DOHH2 (cell line): ENCODE measurements at regions not wholly inside any gene's neighbourhood (a gene's known extent, or its start where the extent isn't known, plus 50 kb on each side); places are given as distances from the start of the nearest gene placed in this dataset.
"Not testable (repeated sequence)": the region's sequence is repeated elsewhere in the genome, so short reads cannot be mapped to it uniquely, and the experiment has no call there.

Experiments
- H3F3A ChIP-seq: fragments of 200-600 bp; sonication (generic), shearing (Covaris generic); 2 replicates; pipeline ENCODE4 v1.6.0; 2016; ENCODE audit warnings: antibody characterized with exemption, mild to moderate bottlenecking; ENCODE audit not compliant: control insufficient read depth, insufficient read depth
- H3K27ac ChIP-seq: fragments of 200-600 bp; sonication (generic); 2 replicates; pipeline ENCODE4 v1.5.1; 2014; ENCODE audit warnings: low read depth, mild to moderate bottlenecking, low read length, moderate library complexity
- H3K27me3 ChIP-seq: fragments of 200-600 bp; sonication (generic); 2 replicates; pipeline ENCODE4 v1.6.1; 2014; ENCODE audit warnings: mild to moderate bottlenecking, low read length, mixed read lengths; ENCODE audit not compliant: control insufficient read depth
- H3K36me3 ChIP-seq: fragments of 200-600 bp; sonication (generic); 2 replicates; pipeline ENCODE4 v1.6.1; 2014; ENCODE audit warnings: mild to moderate bottlenecking, low read length, moderate library complexity, mixed read lengths; ENCODE audit not compliant: control insufficient read depth
- H3K4me1 ChIP-seq: fragments of 200-600 bp; sonication (generic); 2 replicates; pipeline ENCODE4 v1.6.1; 2014; ENCODE audit warnings: mild to moderate bottlenecking, low read length, mixed read lengths; ENCODE audit not compliant: control insufficient read depth
- H3K4me2 ChIP-seq: fragments of 200-600 bp; sonication (generic); 2 replicates; pipeline ENCODE4 v1.6.0; 2014; ENCODE audit warnings: mild to moderate bottlenecking, low read length, moderate library complexity
- H3K4me3 ChIP-seq: fragments of 200-600 bp; sonication (generic); 2 replicates; pipeline ENCODE4 v1.5.1; 2014; ENCODE audit warnings: mild to moderate bottlenecking, low read length, mixed read lengths
- H3K79me2 ChIP-seq: fragments of 200-600 bp; sonication (generic); 2 replicates; pipeline ENCODE4 v1.6.1; 2014; ENCODE audit warnings: mild to moderate bottlenecking, low read length, mixed read lengths; ENCODE audit not compliant: control insufficient read depth
- H3K9me2 ChIP-seq: fragments of 200-600 bp; sonication (generic); replicated peaks from 2 replicates; pipeline ENCODE4 v1.6.1; 2014; ENCODE audit warnings: mild to moderate bottlenecking, low read length, mixed read lengths; ENCODE audit not compliant: control insufficient read depth
- H3K9me3 ChIP-seq: fragments of 200-600 bp; sonication (generic); 2 replicates; pipeline ENCODE4 v1.6.1; 2014; ENCODE audit warnings: antibody characterized with exemption, low read length, mixed read lengths; ENCODE audit not compliant: control insufficient read depth, insufficient read depth
- H4K20me1 ChIP-seq: fragments of 200-600 bp; sonication (generic); 2 replicates; pipeline ENCODE4 v1.6.0; 2014; ENCODE audit warnings: low read depth, mild to moderate bottlenecking, antibody characterized with exemption, low read length, moderate library complexity; ENCODE audit not compliant: control insufficient read depth, insufficient read depth
- EZH2phosphoT487 ChIP-seq: fragments of 200-600 bp; sonication (generic); IDR thresholded peaks from 2 replicates; pipeline ENCODE4 v1.6.1; 2017; ENCODE audit warnings: borderline replicate concordance, mild to moderate bottlenecking, antibody characterized with exemption, low read length, moderate library complexity, mixed read lengths
- TF ChIP-seq, protein P1 (sequence below): fragments of 200-600 bp; sonication (generic); IDR thresholded peaks from one replicate; pipeline ENCODE4 v1.5.1; 2014; ENCODE audit warnings: antibody characterized with exemption, mild to moderate bottlenecking, low read depth, low read length; ENCODE audit not compliant: poor library complexity, severe bottlenecking

DNA sequence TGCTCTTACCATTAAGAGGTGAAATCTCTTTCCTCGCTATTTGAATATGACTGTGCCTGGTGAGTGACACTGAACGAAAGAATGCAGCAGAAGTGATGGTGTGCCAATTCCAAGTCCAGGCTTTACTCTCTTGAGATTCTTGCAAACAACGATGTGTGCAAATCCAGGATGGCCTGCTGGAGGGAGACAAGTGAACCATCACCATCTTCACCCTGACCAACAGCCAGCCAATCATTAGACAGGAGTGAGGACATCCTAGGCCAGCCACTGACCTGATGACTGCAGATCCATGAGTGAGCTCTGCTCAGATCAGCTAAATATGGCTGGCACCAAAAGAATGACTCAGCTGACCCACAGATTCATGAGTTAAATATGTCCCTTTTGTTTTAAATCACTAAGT lies 878.0 kb downstream of the PDCD6IP start:
- Histone ChIP-seq H3K9me2 (no peaks in the 10 kb centered on the region), H3K4me1 (no peaks in the 10 kb centered on the region), H3K4me2 (no peak overlapping the region), H3K9me3 (peaks cover 4% of the 10 kb centered on the region; the same call in 1 of the 2 replicates), H3K4me3 (no peak overlapping the region), H3K27ac (no peak overlapping the region), H3K36me3 (no peaks in the 10 kb centered on the region), H3K79me2 (no peaks in the 10 kb centered on the region), H3K27me3 (no peaks in the 10 kb centered on the region), H4K20me1 (no peaks in the 10 kb centered on the region), H3F3A (no peaks in the 10 kb centered on the region)
- TF ChIP-seq, protein P1, sequence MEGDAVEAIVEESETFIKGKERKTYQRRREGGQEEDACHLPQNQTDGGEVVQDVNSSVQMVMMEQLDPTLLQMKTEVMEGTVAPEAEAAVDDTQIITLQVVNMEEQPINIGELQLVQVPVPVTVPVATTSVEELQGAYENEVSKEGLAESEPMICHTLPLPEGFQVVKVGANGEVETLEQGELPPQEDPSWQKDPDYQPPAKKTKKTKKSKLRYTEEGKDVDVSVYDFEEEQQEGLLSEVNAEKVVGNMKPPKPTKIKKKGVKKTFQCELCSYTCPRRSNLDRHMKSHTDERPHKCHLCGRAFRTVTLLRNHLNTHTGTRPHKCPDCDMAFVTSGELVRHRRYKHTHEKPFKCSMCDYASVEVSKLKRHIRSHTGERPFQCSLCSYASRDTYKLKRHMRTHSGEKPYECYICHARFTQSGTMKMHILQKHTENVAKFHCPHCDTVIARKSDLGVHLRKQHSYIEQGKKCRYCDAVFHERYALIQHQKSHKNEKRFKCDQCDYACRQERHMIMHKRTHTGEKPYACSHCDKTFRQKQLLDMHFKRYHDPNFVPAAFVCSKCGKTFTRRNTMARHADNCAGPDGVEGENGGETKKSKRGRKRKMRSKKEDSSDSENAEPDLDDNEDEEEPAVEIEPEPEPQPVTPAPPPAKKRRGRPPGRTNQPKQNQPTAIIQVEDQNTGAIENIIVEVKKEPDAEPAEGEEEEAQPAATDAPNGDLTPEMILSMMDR, result no peak
- no peak for TF ChIP-seq EZH2phosphoT487

DNA sequence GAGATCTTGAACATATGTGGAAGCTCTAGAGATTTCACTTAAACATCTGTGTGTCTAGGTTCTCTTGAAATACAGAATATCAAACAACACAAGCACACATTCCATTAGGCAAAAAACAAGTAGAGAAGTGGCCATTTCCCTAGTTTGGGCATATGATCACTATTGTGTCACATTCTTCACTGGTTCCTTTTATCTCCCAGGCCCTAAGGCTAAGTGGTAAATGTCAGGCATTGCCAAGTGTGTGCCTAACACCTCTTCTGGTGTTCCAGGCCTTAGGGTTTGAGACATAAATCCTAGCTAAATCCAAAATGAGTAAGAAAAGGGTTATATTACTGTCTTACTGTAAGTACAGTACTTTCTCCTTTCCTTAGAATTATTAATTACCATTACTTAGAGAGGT lies 880.1 kb downstream of the PDCD6IP start:
- Histone ChIP-seq H3K4me3 (no peak overlapping the region), H3K9me3 (peaks cover 4% of the 10 kb centered on the region; the same call in 1 of the 2 replicates), H4K20me1 (no peaks in the 10 kb centered on the region), H3K4me1 (no peaks in the 10 kb centered on the region), H3K9me2 (no peaks in the 10 kb centered on the region), H3F3A (no peaks in the 10 kb centered on the region), H3K27ac (no peak overlapping the region), H3K27me3 (no peaks in the 10 kb centered on the region), H3K36me3 (no peaks in the 10 kb centered on the region), H3K4me2 (no peak overlapping the region), H3K79me2 (no peaks in the 10 kb centered on the region)
- TF ChIP-seq EZH2phosphoT487, result no peak
- TF ChIP-seq, protein P1, result no peak

DNA sequence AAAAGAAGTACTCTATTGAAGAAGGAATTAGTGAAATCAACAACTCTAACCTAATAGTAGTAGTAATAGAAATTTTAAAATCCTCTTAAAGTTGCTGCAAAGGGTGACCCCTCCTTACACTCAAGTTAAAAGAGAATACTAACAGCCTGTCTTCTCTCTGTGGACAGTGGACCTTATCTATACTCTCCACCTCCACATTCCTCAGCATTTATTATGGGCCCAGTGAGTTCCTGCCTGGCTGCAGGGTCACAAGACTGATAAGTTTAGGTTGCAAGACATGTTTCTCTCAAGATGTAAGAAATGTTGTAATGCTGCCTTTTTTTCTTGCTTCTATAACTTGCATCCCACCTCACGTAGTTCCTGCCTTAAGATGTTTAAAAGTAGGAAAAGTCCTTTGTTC lies 880.6 kb downstream of the PDCD6IP start:
- H3K79me2 ChIP-seq, H3K36me3 ChIP-seq, H3K4me3 ChIP-seq, H3K4me1 ChIP-seq, H4K20me1 ChIP-seq, H3K9me3 ChIP-seq, H3K27ac ChIP-seq, H3K4me2 ChIP-seq, H3K27me3 ChIP-seq, H3K9me2 ChIP-seq, H3F3A ChIP-seq: not testable (repeated sequence)

DNA sequence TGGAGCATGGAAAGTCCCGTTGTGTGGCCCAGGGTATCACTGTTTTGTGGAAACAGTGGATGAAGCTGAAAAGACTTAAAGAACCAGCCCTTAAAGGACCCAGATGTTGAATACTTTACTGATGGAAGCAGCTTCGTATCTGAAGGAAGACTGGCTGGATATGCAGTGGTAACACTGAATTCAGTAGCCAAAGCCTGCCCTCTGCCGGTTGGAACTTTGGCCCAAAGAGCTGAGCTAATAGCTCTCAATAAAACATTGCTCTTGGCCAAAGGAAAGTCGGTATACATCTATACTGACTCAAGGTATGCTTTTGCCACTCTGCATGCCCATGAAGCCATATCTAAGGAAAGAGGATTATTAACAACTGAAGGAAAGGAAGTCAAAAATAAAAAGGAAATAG lies 885.4 kb downstream of the PDCD6IP start:
- Histone ChIP-seq H4K20me1 (no peaks in the 10 kb centered on the region), H3K27me3 (no peaks in the 10 kb centered on the region), H3K79me2 (no peaks in the 10 kb centered on the region), H3K4me1 (no peaks in the 10 kb centered on the region), H3F3A (no peaks in the 10 kb centered on the region), H3K4me2 (no peak overlapping the region), H3K9me2 (no peaks in the 10 kb centered on the region), H3K27ac (no peak overlapping the region), H3K4me3 (no peak overlapping the region), H3K36me3 (no peaks in the 10 kb centered on the region), H3K9me3 (peaks cover 4% of the 10 kb centered on the region; the same call in 1 of the 2 replicates)
- TF ChIP-seq, protein P1, result no peak
- no peak for TF ChIP-seq EZH2phosphoT487
